Keratinocyte (primary cell): ENCODE measurements at regions not wholly inside any gene's neighbourhood (a gene's known extent, or its start where the extent isn't known, plus 50 kb on each side); places are given as distances from the start of the nearest gene placed in this dataset.

Experiments used
- DNase-seq: peaks from one replicate; pipeline ENCODE4 v3.0.0-alpha.2; 2011; ENCODE audit warnings: low read depth, missing footprints, low spot score
- FAIRE-seq: peaks from 2 replicates; lab custom pipeline; 2011; peaks lifted over from hg19 to GRCh38; lab: Jason Lieb, UNC
- H2AFZ ChIP-seq: 2 replicates; pipeline ENCODE4 v1.6.0; 2012; ENCODE audit warnings: low read length, control low read depth, inconsistent platforms; ENCODE audit not compliant: control insufficient read depth
- H3K27ac ChIP-seq: 2 replicates; pipeline ENCODE4 v1.5.1; 2011; ENCODE audit warnings: low read length; ENCODE audit not compliant: control insufficient read depth, insufficient read depth
- H3K27me3 ChIP-seq: 3 replicates; pipeline ENCODE4 v1.6.0; 2011; ENCODE audit warnings: low read length; ENCODE audit not compliant: control insufficient read depth, insufficient read depth; ENCODE audit errors: extremely low read depth
- H3K36me3 ChIP-seq, 2 experiments: 2 replicates in 1 of 2; 3 replicates in 1 of 2; pipeline ENCODE4 v1.5.1; 2011; ENCODE audit warnings: low read length in 2 of 2, mild to moderate bottlenecking in 1 of 2; ENCODE audit not compliant: control insufficient read depth in 2 of 2, insufficient read depth in 2 of 2; ENCODE audit errors: extremely low read depth in 1 of 2
- H3K4me1 ChIP-seq: 3 replicates; pipeline ENCODE4 v1.5.1; 2011; ENCODE audit warnings: low read length; ENCODE audit not compliant: control insufficient read depth, insufficient read depth; ENCODE audit errors: extremely low read depth
- H3K4me2 ChIP-seq: 3 replicates; pipeline ENCODE4 v1.6.0; 2011; ENCODE audit warnings: low read depth, low read length; ENCODE audit not compliant: control insufficient read depth, insufficient read depth; ENCODE audit errors: extremely low read depth
- H3K4me3 ChIP-seq, 3 experiments: fragments of 200-600 bp in 1 of 3; sonication (generic) in 1 of 3; 2 replicates in 2 of 3; 3 replicates in 1 of 3; pipeline ENCODE4 v1.5.1; 2011 to 2016; ENCODE audit warnings: low read length in 3 of 3, mild to moderate bottlenecking in 3 of 3, control low read depth in 2 of 3, inconsistent platforms in 1 of 3, low read depth in 1 of 3, mixed read lengths in 1 of 3, mixed run types in 1 of 3, moderate library complexity in 1 of 3; ENCODE audit not compliant: control insufficient read depth in 2 of 3, insufficient read depth in 2 of 3; ENCODE audit errors: extremely low read depth in 1 of 3
- H3K79me2 ChIP-seq: 2 replicates; pipeline ENCODE4 v1.6.0; 2012; ENCODE audit warnings: low read length; ENCODE audit not compliant: control insufficient read depth, insufficient read depth
- H3K9ac ChIP-seq: 3 replicates; pipeline ENCODE4 v1.6.0; 2011; ENCODE audit warnings: low read length; ENCODE audit not compliant: control insufficient read depth, insufficient read depth; ENCODE audit errors: extremely low read depth
- H3K9me1 ChIP-seq: 3 replicates; pipeline ENCODE4 v1.6.0; 2011; ENCODE audit warnings: low read length; ENCODE audit not compliant: control insufficient read depth, insufficient read depth; ENCODE audit errors: extremely low read depth
- H3K9me3 ChIP-seq: 2 replicates; pipeline ENCODE4 v1.5.1; 2012; ENCODE audit warnings: low read depth, low read length; ENCODE audit not compliant: control insufficient read depth
- H4K20me1 ChIP-seq: 3 replicates; pipeline ENCODE4 v1.6.0; 2011; ENCODE audit warnings: low read length; ENCODE audit not compliant: control insufficient read depth, insufficient read depth; ENCODE audit errors: extremely low read depth
- CTCF ChIP-seq, 3 experiments: IDR thresholded peaks in 1 of 3; conservative IDR thresholded peaks in 1 of 3; optimal IDR thresholded peaks in 1 of 3; 2 replicates in 2 of 3; 3 replicates in 1 of 3; pipeline versions ENCODE3 to v1.5.1; 2011; ENCODE audit warnings: low read length in 3 of 3, mild to moderate bottlenecking in 3 of 3, moderate library complexity in 2 of 3, control low read depth in 1 of 3, inconsistent platforms in 1 of 3; ENCODE audit not compliant: insufficient read depth in 2 of 3; ENCODE audit errors: extremely low read depth in 1 of 3
- EZH2 ChIP-seq: IDR thresholded peaks from one replicate; pipeline ENCODE4 v1.6.1; 2012; ENCODE audit warnings: inconsistent platforms, mild to moderate bottlenecking, low read length, moderate library complexity
- dilution Hi-C: fragments of 300-500 bp; cut with MboI; formaldehyde crosslinking; loops from one replicate; pipeline ENCODE4 v1.7.0; 2020; ENCODE audit warnings: low sequenced_read_pairs; ENCODE audit not compliant: extremely low pct_ligation_motif_present

- H3K27me3 ChIP-seq, result no peaks in the 10 kb centered on the region
- H3K9ac ChIP-seq, result no peak overlapping the region
- no peak overlapping the region for H3K4me2 ChIP-seq
- H3K27ac ChIP-seq, result no peak overlapping the region
- no peak overlapping the region for H2AFZ ChIP-seq
- no peaks in the 10 kb centered on the region for H3K36me3 ChIP-seq
- DNase-seq (no peak), FAIRE-seq (no peak)
- H3K79me2 ChIP-seq, result no peaks in the 10 kb centered on the region
- no peak overlapping the region for H3K4me3 ChIP-seq
- H4K20me1 ChIP-seq, result no peaks in the 10 kb centered on the region
- H3K9me3 ChIP-seq, result no peaks in the 10 kb centered on the region
- TF ChIP-seq CTCF (optimal IDR thresholded peaks at IDR 0.05 in 1 of 3, IDR thresholded peaks at IDR 0.05 in 1 of 3, conservative IDR thresholded peaks at IDR 0.05 in 1 of 3; ENCODE audit: extremely low read depth in 1 of 3, insufficient read depth in 2 of 3, low read length in 3 of 3) (no peak), EZH2 (no peak)
- H3K4me1 ChIP-seq, result no peaks in the 10 kb centered on the region
- no peaks in the 10 kb centered on the region for H3K9me1 ChIP-seq
- dilution Hi-C loops, result no loop called here
Measured at GRCh38 chr4:59314637-59315036, 1885.5 kb upstream of the ADGRL3 start.

GRCh38 chr4:59339631-59340030 is 1860.5 kb upstream of the ADGRL3 start:
- Histone ChIP-seq H3K9me3 (no peaks in the 10 kb centered on the region), H3K4me2 (no peak overlapping the region), H3K4me1 (no peaks in the 10 kb centered on the region), H3K79me2 (no peaks in the 10 kb centered on the region), H3K4me3 (no peak overlapping the region), H2AFZ (no peak overlapping the region), H3K9ac (no peak overlapping the region), H3K27ac (no peak overlapping the region), H3K36me3 (no peaks in the 10 kb centered on the region), H4K20me1 (no peaks in the 10 kb centered on the region), H3K27me3 (no peaks in the 10 kb centered on the region), H3K9me1 (no peaks in the 10 kb centered on the region)
- FAIRE-seq, result no peak
- DNase-seq, result no peak
- dilution Hi-C loops, result no loop called here
- TF ChIP-seq EZH2 (no peak), CTCF (optimal IDR thresholded peaks at IDR 0.05 in 1 of 3, IDR thresholded peaks at IDR 0.05 in 1 of 3, conservative IDR thresholded peaks at IDR 0.05 in 1 of 3; ENCODE audit: extremely low read depth in 1 of 3, insufficient read depth in 2 of 3, low read length in 3 of 3) (no peak)
